ENCODE measurements at regions not wholly inside any gene's neighbourhood (a gene's known extent, or its start where the extent isn't known, plus 50 kb on each side); places are given as distances from the start of the nearest gene placed in this dataset.

DNA sequence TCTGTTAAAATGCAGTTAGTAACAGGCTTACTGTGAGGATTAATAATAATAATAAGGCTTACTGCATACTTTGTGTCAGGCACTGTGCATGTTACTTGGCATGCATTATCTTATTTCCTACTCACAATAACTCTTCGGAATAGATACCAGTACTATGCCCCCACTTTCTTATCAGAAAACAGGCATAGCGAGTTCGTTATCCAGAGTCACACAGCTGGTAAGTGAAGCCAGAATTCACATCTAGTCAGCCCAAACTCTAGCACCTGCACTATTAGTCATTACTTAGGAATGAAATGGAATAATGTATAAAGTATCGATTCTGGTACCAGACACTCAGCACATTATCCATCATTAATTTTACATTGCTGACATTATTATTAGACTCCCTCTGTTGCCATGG lies 155.7 kb upstream of the BLID start:
- ATAC-seq (ENCODE audit: low read depth) (no peak), DNase-seq (no peak)
- ChIA-PET CTCF (no interaction called here), POLR2A (ENCODE audit: unreplicated experiment) (no interaction called here)
- Histone ChIP-seq H3K27ac (ENCODE audit: insufficient read depth, low read length) (no peak overlapping the region), H4K20me1 (ENCODE audit: insufficient read depth, low read length) (no peaks in the 10 kb centered on the region), H3K18ac (ENCODE audit: low read depth, low read length) (no peak overlapping the region), H3K56ac (ENCODE audit: extremely low read depth, insufficient read depth, low read length) (no peak overlapping the region), H3K36me3 (ENCODE audit: control insufficient read depth, insufficient read depth, low read length) (peaks cover 22% of the 10 kb centered on the region), H2AK9ac (replicated peaks; ENCODE audit: low read depth, low read length, poor library complexity) (no peak overlapping the region), H3K4me1 (ENCODE audit: control insufficient read depth, insufficient read depth, low read length) (peaks cover 4% of the 10 kb centered on the region; the same call in 1 of the 2 replicates), H4K8ac (ENCODE audit: low read depth in 2 of 2, low read length in 2 of 2) (no peak overlapping the region), H3K4me2 (ENCODE audit: low read depth, low read length) (no peak overlapping the region), H2BK15ac (ENCODE audit: low read depth, low read length) (no peak overlapping the region), H2BK20ac (ENCODE audit: low read depth, low read length) (no peak overlapping the region), H3K9ac (ENCODE audit: low read depth, low read length) (no peak overlapping the region), H3K14ac (replicated peaks; ENCODE audit: low read depth, low read length) (no peak overlapping the region), H3K9me1 (ENCODE audit: insufficient read depth, low read length) (no peaks in the 10 kb centered on the region), H4K5ac (ENCODE audit: low read depth, low read length) (no peak overlapping the region), H3K4ac (ENCODE audit: low read depth, low read length) (no peak overlapping the region), H3K79me1 (ENCODE audit: low read depth in 1 of 2, low read length in 2 of 2) (no peaks in the 10 kb centered on the region), H3K9me3 (ENCODE audit: control insufficient read depth, insufficient read depth, low read length) (no peaks in the 10 kb centered on the region), H2AK5ac (ENCODE audit: low read depth, low read length) (no peak overlapping the region), H2BK5ac (ENCODE audit: low read depth, low read length, poor library complexity, severe bottlenecking) (no peak overlapping the region), H4K91ac (ENCODE audit: insufficient read depth, low read depth, low read length) (no peak overlapping the region), H3K27me3 (ENCODE audit: control insufficient read depth, insufficient read depth, low read length) (no peaks in the 10 kb centered on the region), H3K4me3 (ENCODE audit: insufficient read depth, low read depth, low read length) (no peak overlapping the region), H2AFZ (replicated peaks; ENCODE audit: low read length, poor library complexity) (no peak overlapping the region), H2BK120ac (ENCODE audit: low read depth, low read length) (no peak overlapping the region), H3K23ac (ENCODE audit: low read depth, low read length) (no peak overlapping the region)
- no peak for TF ChIP-seq BHLHE40 (IDR thresholded peaks at IDR 0.05; ENCODE audit: low read depth, low read length)
- no peak for TF ChIP-seq MAZ (IDR thresholded peaks at IDR 0.05; ENCODE audit: borderline replicate concordance, low read depth, low read length)
- TF ChIP-seq, protein P1, sequence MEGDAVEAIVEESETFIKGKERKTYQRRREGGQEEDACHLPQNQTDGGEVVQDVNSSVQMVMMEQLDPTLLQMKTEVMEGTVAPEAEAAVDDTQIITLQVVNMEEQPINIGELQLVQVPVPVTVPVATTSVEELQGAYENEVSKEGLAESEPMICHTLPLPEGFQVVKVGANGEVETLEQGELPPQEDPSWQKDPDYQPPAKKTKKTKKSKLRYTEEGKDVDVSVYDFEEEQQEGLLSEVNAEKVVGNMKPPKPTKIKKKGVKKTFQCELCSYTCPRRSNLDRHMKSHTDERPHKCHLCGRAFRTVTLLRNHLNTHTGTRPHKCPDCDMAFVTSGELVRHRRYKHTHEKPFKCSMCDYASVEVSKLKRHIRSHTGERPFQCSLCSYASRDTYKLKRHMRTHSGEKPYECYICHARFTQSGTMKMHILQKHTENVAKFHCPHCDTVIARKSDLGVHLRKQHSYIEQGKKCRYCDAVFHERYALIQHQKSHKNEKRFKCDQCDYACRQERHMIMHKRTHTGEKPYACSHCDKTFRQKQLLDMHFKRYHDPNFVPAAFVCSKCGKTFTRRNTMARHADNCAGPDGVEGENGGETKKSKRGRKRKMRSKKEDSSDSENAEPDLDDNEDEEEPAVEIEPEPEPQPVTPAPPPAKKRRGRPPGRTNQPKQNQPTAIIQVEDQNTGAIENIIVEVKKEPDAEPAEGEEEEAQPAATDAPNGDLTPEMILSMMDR (conservative IDR thresholded peaks at IDR 0.05; ENCODE audit: low read depth, low read length): no peak
- no peak for TF ChIP-seq RAD21 (IDR thresholded peaks at IDR 0.05; ENCODE audit: low read length)
- TF ChIP-seq SMC3 (IDR thresholded peaks at IDR 0.05; ENCODE audit: low read depth, low read length): no peak
- TF ChIP-seq ELK1 (IDR thresholded peaks at IDR 0.05; ENCODE audit: borderline replicate concordance, low read depth, low read length): no peak
- no peak for TF ChIP-seq RCOR1 (IDR thresholded peaks at IDR 0.05; ENCODE audit: insufficient replicate concordance, low read length)
- in situ Hi-C loops (cut with MboI; ENCODE audit: low sequenced_read_pairs): no loop called here
- intact Hi-C loops (cut with micrococcal nuclease): loop anchor here (5.0 kb wide), 1 partner anchor 41 kb away; no protein-coding TSS in a partner anchor
- BruUV-seq (replicated peaks): no TSS peak
- dilution Hi-C loops (cut with HindIII; ENCODE audit: low sequenced_read_pairs, unreplicated experiment): no loop called here
- WGBS, 2 experiments (ENCODE audit: extremely low coverage in 2 of 2, insufficient read length in 1 of 2): no CpG with 5 or more reads among the region's 4 CpGs
